BLaER1 (cell line): ENCODE measurements at regions not wholly inside any gene's neighbourhood (a gene's known extent, or its start where the extent isn't known, plus 50 kb on each side); places are given as distances from the start of the nearest gene placed in this dataset.

ENCODE experiments used
- H3K27ac ChIP-seq: shearing (Covaris generic); formaldehyde crosslinking; 2 replicates; pipeline ENCODE4 v1.8.1; 2022
- H3K27me3 ChIP-seq: shearing (Covaris generic); formaldehyde crosslinking; 2 replicates; pipeline ENCODE4 v1.8.1; 2022
- H3K36me3 ChIP-seq: shearing (Covaris generic); formaldehyde crosslinking; 2 replicates; pipeline ENCODE4 v1.8.1; 2022
- H3K4me1 ChIP-seq: shearing (Covaris generic); formaldehyde crosslinking; 2 replicates; pipeline ENCODE4 v1.8.1; 2022
- H3K4me2 ChIP-seq: shearing (Covaris generic); formaldehyde crosslinking; 2 replicates; pipeline ENCODE4 v1.8.1; 2022
- H3K4me3 ChIP-seq: shearing (Covaris generic); formaldehyde crosslinking; 2 replicates; pipeline ENCODE4 v1.8.1; 2022
- H3K9ac ChIP-seq: shearing (Covaris generic); formaldehyde crosslinking; 2 replicates; pipeline ENCODE4 v1.8.1; 2022
- H3K9me3 ChIP-seq: shearing (Covaris generic); formaldehyde crosslinking; 2 replicates; pipeline ENCODE4 v1.8.1; 2022
- H4K20me1 ChIP-seq: shearing (Covaris generic); formaldehyde crosslinking; 2 replicates; pipeline ENCODE4 v1.8.1; 2022
- Cebpa-rat ChIP-seq: shearing (Covaris generic); IDR thresholded peaks from 2 replicates; pipeline ENCODE4 v1.8.1; 2022

DNA sequence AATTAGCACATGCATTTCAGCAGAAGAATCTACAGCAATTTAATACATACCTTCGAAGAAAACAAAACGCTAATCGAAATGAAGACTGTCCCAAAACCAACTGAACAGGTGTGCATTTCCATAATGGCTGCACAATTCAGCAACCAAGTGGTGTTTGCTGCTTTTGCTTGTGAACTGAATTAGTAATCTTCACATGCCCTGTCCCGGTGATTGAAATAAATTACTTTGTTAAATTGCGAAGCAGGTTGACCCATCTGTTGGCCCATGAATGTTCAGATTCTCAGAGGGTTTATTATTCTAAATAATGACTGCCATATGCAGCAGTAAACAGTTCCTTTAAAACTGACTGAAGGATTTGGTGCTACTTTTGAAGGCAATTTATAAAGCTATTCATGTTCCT is 445.2 kb upstream of the NFE2L3 start:
- no peak overlapping the region for H3K27ac ChIP-seq
- H3K9me3 ChIP-seq, result peaks cover 27% of the 10 kb centered on the region
- no peaks in the 10 kb centered on the region for H4K20me1 ChIP-seq
- no peaks in the 10 kb centered on the region for H3K27me3 ChIP-seq
- no peak overlapping the region for H3K4me3 ChIP-seq
- TF ChIP-seq Cebpa-rat, result no peak
- H3K36me3 ChIP-seq, result no peaks in the 10 kb centered on the region
- H3K4me1 ChIP-seq, result peaks cover 17% of the 10 kb centered on the region
- H3K4me2 ChIP-seq, result no peak overlapping the region
- no peak overlapping the region for H3K9ac ChIP-seq

DNA sequence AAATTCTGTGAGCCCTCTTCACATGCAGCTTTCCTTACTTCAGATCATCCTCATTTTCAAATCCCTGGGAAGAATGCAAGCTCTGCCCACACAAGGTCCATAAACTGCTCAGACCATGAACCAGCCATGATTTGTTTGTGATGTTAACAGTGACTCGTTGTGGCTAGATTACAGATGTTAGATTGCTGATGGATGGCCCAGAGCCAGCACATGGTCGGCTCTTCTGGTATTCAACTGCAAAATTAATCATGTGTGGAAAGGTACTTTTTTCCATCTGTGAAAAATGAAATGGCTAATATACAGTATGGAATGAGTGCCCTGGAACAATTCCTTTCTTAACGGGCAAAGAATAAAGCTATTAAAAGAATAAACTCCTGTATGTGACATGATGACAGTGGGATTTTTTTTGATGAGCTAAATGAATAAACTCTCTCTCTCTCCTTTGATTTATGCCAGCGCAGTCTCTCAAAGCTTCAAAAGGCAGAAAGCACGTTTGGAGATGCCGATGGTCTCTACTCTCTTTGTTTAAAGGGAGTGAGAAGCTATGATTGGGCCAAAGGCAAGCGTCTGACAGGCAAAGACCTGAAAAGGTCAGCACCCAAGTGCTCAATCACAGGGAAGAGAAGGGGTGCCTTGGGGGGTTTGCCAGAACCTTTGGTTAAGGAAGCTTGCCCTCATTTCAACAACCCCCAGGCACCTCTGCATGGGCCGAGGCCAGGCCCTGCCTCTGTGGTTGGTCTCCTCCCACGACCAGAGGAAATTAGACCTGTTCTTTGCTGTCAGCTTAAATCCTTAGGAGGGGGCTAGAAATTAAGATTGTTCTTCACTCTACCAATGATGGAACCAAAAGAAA is 444.0 kb upstream of the NFE2L3 start:
- Histone ChIP-seq H3K4me1 (peaks cover 17% of the 10 kb centered on the region), H3K36me3 (no peaks in the 10 kb centered on the region), H3K27me3 (no peaks in the 10 kb centered on the region), H3K9me3 (peaks cover 27% of the 10 kb centered on the region), H3K27ac (no peak overlapping the region), H3K9ac (no peak overlapping the region), H3K4me3 (no peak overlapping the region), H3K4me2 (peak overlapping the region; percentile 14), H4K20me1 (no peaks in the 10 kb centered on the region)
- TF ChIP-seq Cebpa-rat, result no peak

DNA sequence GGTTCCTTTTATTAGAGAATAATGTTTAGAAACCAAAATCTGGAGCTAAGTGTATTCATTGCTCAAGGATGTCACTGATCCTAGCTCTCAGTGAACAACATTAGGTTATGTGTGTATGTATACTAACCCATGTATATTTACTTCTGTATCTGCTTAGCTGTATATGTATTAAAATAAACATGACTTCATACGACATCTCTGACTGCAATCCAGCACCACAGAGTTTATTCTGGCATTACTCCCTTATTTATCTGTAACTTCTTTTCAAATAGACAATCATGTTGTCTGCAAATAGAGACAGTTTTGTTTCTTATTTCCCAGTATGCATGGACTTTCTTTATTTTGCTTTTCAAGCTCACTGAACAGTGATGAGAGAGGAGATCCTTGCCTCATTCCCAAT is 441.0 kb upstream of the NFE2L3 start:
- H3K4me2 ChIP-seq, result no peak overlapping the region
- H3K9me3 ChIP-seq, result peaks cover 15% of the 10 kb centered on the region
- H3K4me1 ChIP-seq, result peaks cover 17% of the 10 kb centered on the region
- H3K36me3 ChIP-seq, result no peaks in the 10 kb centered on the region
- no peaks in the 10 kb centered on the region for H3K27me3 ChIP-seq
- no peaks in the 10 kb centered on the region for H4K20me1 ChIP-seq
- H3K4me3 ChIP-seq, result no peak overlapping the region
- no peak for TF ChIP-seq Cebpa-rat
- no peak overlapping the region for H3K9ac ChIP-seq
- H3K27ac ChIP-seq, result no peak overlapping the region

DNA sequence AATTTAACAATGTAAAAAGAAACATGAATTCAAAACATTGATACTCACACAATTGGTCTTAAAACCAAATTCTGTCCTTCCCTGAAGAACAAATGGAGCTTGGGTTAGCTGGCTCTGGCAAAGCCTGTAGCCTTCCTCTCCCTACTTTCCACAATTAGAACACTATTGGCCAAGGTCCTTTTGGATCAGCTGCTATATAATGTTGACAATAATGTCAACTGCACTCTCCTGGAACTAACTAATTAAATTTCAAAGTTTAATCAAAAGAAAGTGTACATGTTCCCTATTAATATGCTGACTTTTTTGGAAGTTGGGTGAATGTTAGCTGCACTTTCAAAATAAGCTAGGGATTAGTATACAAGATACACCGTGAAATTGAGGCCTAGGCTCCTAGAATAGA is 440.1 kb upstream of the NFE2L3 start:
- H3K36me3 ChIP-seq, result no peaks in the 10 kb centered on the region
- H3K4me2 ChIP-seq, result no peak overlapping the region
- TF ChIP-seq Cebpa-rat, result no peak
- peaks cover 5% of the 10 kb centered on the region; the same call in 1 of the 2 replicates for H3K9me3 ChIP-seq
- H3K27me3 ChIP-seq, result no peaks in the 10 kb centered on the region
- no peaks in the 10 kb centered on the region for H4K20me1 ChIP-seq
- no peak overlapping the region for H3K9ac ChIP-seq
- H3K27ac ChIP-seq, result no peak overlapping the region
- H3K4me1 ChIP-seq, result peaks cover 17% of the 10 kb centered on the region
- no peak overlapping the region for H3K4me3 ChIP-seq

DNA sequence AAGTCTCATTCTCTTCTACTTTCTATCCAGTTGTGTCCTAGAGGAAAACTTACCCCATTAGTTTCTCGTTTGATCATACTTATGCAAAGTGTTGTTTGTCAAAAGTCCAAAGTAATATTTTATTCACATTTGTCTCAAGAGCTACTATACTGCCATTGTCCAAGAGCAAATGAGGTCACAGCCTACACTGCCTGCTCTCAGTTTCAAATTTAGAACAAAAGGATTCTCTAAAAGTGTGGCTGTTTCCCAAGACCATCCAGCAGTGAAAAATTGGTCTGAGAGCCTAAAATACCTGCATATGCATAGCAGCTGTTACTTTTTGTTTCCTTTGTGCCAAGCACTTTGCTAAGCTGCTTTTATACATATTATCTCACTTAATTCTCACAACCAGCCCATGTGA is 439.5 kb upstream of the NFE2L3 start:
- no peak overlapping the region for H3K4me2 ChIP-seq
- no peak for TF ChIP-seq Cebpa-rat

DNA sequence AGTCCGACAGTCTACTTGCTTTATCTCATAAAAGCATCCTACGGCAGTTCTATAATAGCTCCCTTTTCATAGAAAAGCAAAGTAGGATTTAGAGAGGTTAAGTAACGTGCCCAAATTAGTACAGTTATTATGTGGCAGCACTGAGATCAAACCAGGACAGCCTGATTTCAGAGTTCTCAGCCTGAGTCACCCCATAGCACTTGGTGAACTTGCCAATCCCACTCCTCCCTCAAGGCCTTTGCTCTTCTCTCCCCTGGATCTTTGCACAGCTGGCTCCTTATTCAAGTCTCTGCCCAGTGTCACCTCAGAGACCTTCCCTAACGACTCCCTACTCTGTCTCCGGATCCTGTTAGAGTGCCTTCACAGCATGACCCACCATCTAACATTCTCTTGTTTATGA is 438.0 kb upstream of the NFE2L3 start:
- no peaks in the 10 kb centered on the region for H3K36me3 ChIP-seq
- H3K4me3 ChIP-seq, result no peak overlapping the region
- no peak overlapping the region for H3K9ac ChIP-seq
- H3K27me3 ChIP-seq, result no peaks in the 10 kb centered on the region
- no peaks in the 10 kb centered on the region for H4K20me1 ChIP-seq
- no peaks in the 10 kb centered on the region for H3K9me3 ChIP-seq
- no peak overlapping the region for H3K27ac ChIP-seq
- 0 out of 2 replicates have a peak, but pooled peaks cover under 1% of the 10 kb centered on the region for H3K4me1 ChIP-seq
- TF ChIP-seq Cebpa-rat, result no peak
- H3K4me2 ChIP-seq, result no peak overlapping the region

More for the DNA sequence above, 439.5 kb upstream of the NFE2L3 start:
- Histone ChIP-seq H3K27ac (no peak overlapping the region), H3K9ac (no peak overlapping the region), H3K4me1 (peaks cover 16% of the 10 kb centered on the region), H3K27me3 (no peaks in the 10 kb centered on the region), H3K36me3 (no peaks in the 10 kb centered on the region), H3K9me3 (no peaks in the 10 kb centered on the region), H4K20me1 (no peaks in the 10 kb centered on the region), H3K4me3 (no peak overlapping the region)

DNA sequence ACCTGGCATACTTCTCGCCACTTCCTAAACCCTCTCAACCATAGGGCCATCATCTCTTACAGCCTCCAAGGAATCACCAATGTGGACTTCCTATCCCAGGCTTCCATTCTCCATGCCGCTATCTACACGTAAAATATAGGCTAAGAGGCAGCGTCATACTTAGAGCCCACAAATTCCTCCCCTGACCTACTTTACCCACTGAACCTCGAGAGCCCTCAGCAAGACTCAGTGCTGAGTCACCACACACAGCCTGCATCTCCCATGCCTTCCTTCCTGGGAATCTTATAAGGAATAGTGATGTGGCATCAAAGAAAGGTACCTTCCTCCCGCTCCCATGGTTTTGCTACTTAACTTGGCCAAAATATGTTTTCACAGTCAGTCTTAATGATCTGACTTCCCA is 435.6 kb upstream of the NFE2L3 start:
- Histone ChIP-seq H3K27me3 (no peaks in the 10 kb centered on the region), H3K27ac (no peak overlapping the region), H3K4me3 (no peak overlapping the region), H3K9ac (no peak overlapping the region), H3K4me1 (no peaks in the 10 kb centered on the region), H4K20me1 (no peaks in the 10 kb centered on the region), H3K9me3 (no peaks in the 10 kb centered on the region), H3K4me2 (no peak overlapping the region), H3K36me3 (no peaks in the 10 kb centered on the region)
- no peak for TF ChIP-seq Cebpa-rat

DNA sequence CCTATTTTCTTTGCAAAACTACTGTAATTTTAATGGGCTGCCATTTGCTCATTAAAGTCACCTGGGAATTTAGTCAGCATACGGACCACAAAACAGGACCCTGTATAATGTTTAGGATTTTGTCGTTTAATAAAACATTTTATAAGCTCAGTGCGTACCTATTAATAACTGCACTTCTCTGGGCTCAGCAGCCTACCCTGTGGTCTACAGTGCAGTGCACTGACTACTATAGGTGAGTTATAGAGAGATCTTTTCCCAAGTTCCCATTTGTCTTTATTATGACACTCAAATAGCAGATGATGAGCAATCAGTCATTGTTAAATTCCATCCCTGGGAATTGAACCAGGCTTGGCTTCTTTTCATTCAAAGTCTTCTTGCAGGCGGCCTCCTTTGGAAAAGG is 433.4 kb upstream of the NFE2L3 start:
- Histone ChIP-seq H3K27me3 (no peaks in the 10 kb centered on the region), H3K36me3 (no peaks in the 10 kb centered on the region), H3K27ac (no peak overlapping the region), H3K4me3 (no peak overlapping the region), H3K4me1 (no peaks in the 10 kb centered on the region), H3K9ac (no peak overlapping the region), H3K9me3 (no peaks in the 10 kb centered on the region), H3K4me2 (no peak overlapping the region), H4K20me1 (no peaks in the 10 kb centered on the region)
- TF ChIP-seq Cebpa-rat, result no peak

DNA sequence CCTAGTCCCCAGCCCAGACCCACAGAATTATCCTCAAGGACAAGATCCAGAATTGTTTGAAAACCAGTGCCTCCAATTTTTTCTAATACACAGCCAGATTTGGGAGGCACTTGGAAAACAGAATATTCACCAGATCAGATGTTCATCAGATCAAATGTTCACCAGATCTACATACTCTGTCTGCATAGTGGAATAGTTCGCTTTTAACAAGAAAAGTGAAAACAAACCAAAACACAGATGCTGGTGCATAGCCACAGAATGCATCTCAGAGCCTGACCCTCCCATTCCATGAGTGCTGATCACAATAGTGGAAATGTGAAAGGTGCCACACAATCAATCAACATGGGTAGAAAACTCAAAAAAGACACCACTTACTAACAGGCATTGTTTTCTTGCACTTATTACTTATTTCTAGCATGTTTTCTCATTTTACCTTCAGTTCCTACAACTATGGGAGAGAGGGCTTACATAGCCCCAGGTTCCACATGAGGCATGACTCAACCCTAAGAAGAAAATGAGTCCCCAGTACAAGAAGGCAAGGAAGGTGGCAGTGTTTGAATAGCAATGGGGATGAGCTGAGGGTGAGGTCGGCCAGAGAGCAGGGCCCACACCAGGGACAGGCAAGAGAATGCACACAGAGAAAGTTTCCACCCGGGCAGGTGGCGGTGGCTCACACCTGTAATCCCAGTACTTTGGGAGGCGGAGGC is 432.7 kb upstream of the NFE2L3 start:
- H3K9me3 ChIP-seq, result no peaks in the 10 kb centered on the region
- H3K36me3 ChIP-seq, result no peaks in the 10 kb centered on the region
- no peaks in the 10 kb centered on the region for H4K20me1 ChIP-seq
- H3K27me3 ChIP-seq, result no peaks in the 10 kb centered on the region
- no peak overlapping the region for H3K4me2 ChIP-seq
- no peak overlapping the region for H3K4me3 ChIP-seq
- H3K4me1 ChIP-seq, result no peaks in the 10 kb centered on the region
- H3K9ac ChIP-seq, result no peak overlapping the region
- H3K27ac ChIP-seq, result no peak overlapping the region
- TF ChIP-seq Cebpa-rat, result no peak

DNA sequence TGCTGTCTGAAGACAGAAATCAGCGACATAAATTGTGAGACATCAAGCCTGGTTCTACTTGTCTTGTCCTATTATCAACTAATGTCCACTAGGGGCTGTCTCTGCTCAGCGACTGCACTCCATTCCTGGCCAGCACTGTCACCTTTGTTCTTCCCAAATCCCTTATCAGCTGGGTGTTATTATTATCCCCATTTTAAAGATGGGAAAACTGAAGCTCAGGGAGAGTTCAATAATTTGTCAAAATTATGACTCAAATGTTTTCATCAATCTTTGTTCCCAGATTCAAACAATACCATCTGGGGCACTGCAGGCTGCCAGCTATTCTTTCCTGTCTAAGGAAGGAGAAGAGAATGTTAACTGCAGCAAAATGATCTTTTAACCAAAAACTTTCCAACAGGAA is 431.6 kb upstream of the NFE2L3 start:
- H3K9ac ChIP-seq, result no peak overlapping the region
- H3K36me3 ChIP-seq, result no peaks in the 10 kb centered on the region
- no peaks in the 10 kb centered on the region for H3K4me1 ChIP-seq
- TF ChIP-seq Cebpa-rat, result no peak
- no peaks in the 10 kb centered on the region for H3K9me3 ChIP-seq
- no peaks in the 10 kb centered on the region for H4K20me1 ChIP-seq
- no peak overlapping the region for H3K27ac ChIP-seq
- H3K4me3 ChIP-seq, result no peak overlapping the region
- no peaks in the 10 kb centered on the region for H3K27me3 ChIP-seq
- H3K4me2 ChIP-seq, result no peak overlapping the region
